Stimulated activated CD4-positive, alpha-beta T cell treated with anti-CD3 and anti-CD28 coated beads, Interleukin-2, amount 100 ng/mL, for 24 hours (primary cell): ENCODE measurements at regions not wholly inside any gene's neighbourhood (a gene's known extent, or its start where the extent isn't known, plus 50 kb on each side); places are given as distances from the start of the nearest gene placed in this dataset.
"Not testable (repeated sequence)": the region's sequence is repeated elsewhere in the genome, so short reads cannot be mapped to it uniquely, and the experiment has no call there.

ENCODE experiments used
- DNase-seq, 2 donors: peaks; one replicate each; pipeline ENCODE4 v3.0.0-alpha.2; 2020

DNA sequence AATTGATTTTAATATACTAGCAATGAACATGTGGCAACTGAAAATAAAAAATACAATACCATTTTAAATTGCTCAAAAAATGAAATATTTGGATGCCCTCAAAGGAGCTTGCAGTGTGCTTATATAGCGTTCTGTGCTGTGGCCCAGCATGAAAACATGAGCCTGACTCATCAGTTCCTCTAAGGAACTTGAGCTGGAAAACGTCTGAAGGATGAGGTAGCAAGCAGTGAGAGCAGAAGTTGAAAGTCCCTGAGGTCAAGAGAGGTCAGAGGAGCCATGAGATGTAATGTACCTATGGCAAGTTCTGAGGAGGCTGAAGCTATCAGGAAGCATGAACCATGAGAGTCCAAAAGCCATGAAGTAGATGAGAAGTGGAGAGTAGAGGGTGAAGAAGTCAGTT lies 59.7 kb downstream of the HMGB3 start:
- DNase-seq, result no peak

DNA sequence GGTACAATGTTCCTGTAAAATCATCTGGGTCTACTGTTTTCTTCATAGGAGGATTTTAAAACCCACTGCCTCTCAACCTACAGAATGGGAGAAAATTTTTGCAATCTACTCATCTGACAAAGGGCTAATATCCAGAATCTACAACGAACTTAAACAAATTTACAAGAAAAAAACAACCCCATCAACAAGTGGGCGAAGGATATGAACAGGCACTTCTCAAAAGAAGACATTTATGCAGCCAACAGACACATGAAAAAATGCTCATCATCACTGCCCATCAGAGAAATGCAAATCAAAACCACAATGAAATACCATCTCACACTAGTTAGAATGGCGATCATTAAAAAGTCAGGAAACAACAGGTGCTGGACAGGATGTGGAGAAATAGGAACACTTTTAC lies 83.2 kb downstream of the HMGB3 start:
- not testable (repeated sequence) for DNase-seq

DNA sequence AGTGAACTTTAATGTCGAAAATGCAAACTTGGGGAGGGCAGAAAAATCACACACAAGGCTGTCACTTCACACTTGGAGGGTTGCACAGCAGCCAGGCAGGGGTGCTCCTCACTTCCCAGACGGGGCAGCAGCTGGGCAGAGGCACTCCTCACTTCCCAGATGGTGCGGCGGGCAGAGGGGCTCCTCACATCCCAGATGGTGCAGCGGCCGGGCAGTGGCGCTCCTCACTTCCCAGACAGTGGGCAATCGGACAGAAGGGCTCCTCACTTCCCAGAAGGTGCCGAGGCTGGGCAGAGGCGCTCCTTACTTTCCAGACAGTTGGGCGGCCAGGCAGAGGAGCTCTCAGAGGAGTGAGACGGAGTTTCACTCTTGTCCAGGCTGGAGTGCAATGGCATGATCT lies 90.6 kb downstream of the HMGB3 start:
- no peak for DNase-seq

DNA sequence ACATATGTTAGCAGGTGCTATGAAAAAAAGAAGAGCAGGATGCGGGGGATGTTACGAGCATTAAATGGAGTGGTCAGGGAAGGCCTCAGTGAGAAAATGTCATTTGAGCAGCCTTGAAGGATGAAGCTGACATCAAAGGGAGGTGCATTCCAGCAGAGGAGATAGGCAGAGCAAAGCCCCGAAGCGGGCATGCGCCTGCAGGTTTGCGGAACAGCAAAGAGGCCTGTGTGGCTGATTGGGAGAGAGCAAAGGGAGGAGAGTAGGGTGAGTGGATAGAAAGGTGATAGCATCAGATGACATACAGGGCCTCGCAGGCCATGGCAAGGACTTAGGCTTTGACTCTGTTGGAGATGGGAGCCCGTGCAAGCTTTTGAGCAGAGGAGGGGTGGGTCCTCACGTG lies 95.4 kb upstream of the GPR50 start:
- DNase-seq, result no peak

DNA sequence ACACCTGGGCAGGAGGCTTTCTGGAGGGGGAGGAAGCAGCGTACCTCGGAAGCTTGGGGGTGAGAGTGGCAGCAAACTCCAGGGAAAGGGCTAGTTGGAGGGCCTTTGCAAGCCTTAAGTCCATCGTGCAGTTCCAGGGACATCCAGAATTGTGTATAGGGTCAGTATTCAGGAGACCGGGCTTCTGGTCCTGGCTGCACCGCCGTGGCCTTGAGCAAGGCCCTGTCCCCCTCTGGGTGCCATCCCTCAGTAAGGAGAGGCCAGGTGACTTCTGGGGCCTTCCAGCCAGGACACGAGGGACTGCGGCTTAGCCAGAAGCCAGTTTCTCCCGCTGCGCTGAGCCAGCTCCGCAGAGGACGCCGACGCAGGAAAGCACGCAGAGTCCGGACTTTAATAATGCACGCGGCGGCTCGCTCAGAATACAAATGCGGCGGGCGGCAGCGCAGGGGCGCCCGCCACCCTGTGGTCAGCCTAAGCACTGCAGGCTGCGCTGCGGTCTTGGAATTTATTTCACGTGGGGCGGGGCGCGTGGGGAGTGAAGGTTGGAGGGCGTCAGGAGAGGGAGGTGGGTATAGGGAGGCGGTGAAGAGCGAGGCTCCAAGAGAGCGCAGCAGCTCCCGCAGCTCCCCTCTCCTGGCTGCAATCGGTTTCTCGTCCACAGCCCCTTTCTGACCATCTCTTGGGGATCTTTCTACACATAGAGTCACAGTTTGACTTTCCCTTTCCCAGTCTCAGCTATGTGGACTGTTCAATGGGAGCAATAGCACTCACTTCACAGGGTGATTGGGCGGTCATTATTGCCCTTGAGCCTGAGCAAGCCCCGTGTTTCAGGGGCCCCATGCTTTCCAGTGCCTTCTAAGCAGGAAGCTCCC lies 94.1 kb upstream of the GPR50 start:
- peak; percentile 67 to 70 for DNase-seq

DNA sequence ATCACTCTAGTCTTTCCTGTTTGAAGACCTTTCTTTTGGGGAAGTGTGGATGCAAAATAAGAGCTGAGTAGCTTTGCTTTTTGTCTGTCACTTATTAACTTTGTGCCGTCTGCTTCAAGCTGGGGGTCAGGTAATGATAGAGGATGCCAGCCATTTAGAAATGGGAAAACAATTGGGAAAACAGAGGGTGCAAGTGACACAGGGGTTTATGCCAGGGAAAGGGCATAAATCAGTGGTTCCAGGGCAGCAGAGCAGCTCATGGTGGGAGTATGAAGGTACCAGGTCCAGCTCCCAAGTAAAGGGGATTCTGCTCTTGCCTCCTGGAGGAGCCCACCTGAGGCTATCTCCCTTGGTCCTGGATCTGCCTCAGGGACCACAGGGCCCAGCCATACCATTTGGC lies 91.9 kb upstream of the GPR50 start:
- DNase-seq, result no peak

DNA sequence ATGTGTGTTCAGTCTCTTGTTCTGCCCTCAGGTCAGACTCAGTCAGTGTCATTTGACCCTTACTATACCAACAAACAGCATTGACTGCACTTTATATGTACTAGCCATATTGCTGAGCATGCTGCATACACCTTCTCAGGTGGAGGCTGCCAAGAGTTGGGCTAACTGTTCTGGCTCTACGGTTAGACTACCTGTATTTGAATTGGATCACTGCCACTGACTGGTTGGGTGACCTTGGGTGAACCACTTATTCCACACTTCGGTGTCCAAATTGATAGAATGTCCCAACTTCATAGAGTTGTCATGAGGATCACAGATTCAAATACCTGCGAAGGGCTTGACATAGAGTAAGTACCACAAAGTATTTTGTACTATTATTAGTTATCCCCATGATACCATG lies 91.2 kb upstream of the GPR50 start:
- DNase-seq, result no peak

DNA sequence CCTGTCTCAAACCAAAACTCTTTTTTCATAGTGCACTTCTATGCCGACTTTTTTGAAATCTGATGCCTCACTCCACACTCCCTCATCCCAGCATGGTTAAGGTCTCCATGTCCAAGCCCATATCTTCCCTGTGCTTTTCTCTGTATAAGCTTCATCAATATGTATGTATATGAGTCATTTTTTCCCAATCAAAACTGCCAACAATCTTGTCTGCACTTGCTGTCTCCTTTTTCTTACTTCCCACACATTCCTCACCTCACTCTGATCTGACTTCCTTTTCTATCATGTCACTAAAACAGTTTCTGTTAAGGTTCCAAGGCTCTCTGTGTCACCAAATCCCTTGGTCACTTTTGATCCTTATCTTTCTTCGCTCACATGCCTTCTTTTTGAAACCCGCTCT lies 88.2 kb upstream of the GPR50 start:
- DNase-seq, result no peak

DNA sequence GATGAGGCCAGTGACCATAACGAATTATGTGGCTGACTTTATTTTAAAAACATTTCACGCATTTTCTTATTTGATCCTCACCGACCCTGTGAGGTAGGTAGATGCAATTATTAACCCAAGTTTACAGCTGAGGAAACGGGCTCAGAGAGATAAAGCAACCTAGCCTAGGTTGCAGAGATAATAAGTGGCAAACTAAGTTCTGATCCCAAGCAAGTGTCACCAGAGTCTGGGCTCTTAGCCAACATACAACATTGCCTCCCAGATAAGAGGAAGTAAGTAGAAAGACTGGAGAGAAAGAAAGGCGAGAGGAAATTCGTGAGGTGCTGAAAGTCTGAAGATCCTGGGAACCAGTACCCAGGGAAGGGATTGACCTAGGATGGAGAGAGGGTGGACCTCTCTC lies 77.4 kb upstream of the GPR50 start:
- no peak for DNase-seq

DNA sequence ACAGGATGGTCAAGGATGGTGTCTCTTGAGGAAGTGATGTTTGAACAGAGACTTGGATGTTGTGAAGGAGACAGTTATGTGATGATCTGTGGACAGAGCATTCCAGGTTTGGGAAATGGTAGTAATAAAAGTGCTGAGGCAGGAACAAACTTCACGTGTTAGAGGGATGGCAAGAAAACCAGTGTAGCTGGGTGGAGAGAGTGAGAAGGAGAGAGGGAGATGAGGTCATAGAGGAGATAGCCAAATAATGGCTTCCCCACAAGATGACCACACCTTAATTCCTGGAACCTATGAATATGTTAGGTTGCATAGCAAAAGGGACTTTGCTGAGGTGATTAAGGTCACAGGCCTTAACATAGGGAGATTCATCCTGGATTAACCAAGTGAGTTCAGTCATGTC lies 75.6 kb upstream of the GPR50 start:
- no peak for DNase-seq

DNA sequence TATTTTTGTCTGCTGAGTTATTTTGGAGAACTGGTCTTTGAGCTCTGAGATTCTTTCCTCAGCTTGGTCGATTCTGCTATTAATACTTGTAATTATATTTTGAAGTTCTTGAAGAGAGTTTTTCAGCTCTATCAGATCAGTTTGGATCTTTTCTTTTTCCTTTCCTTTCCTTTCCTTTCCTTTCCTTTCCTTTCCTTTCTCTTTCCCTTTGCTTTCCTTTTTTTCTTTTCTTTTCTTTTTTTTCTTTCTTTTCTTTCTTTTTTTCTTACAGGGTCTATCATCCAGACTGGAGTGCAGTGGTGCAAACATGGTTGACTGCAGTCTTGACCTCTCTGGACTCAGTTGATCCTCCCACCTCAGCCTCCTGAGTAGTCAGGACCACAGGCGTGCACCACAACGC lies 63.2 kb upstream of the GPR50 start:
- not testable (repeated sequence) for DNase-seq
